HG03103 (cell line): ENCODE measurements at regions not wholly inside any gene's neighbourhood (a gene's known extent, or its start where the extent isn't known, plus 50 kb on each side); places are given as distances from the start of the nearest gene placed in this dataset.
A peak's percentile ranks its signal among the peaks of the same experiment; 100 is the strongest.

Source experiments
- ATAC-seq: cut with Tn5 transposase; IDR thresholded peaks from one replicate; pipeline ENCODE4 v1.9.1; 2021; ENCODE audit warnings: low read depth; ENCODE audit not compliant: unreplicated experiment

- no peak for ATAC-seq
These were observed 113.4 kb upstream of the AKIRIN2 start for GRCh38 chr6:87815449-87815848.

GRCh38 chr6:87808005-87808757 lies 106.1 kb upstream of the AKIRIN2 start:
- ATAC-seq, result no peak

GRCh38 chr6:87807475-87807874 lies 105.4 kb upstream of the AKIRIN2 start:
- ATAC-seq, result peak; percentile 93

GRCh38 chr6:87806635-87807034 lies 104.6 kb upstream of the AKIRIN2 start:
- ATAC-seq, result no peak

GRCh38 chr6:87806099-87806498 lies 104.1 kb upstream of the AKIRIN2 start:
- ATAC-seq, result no peak

GRCh38 chr6:87803791-87804190 lies 101.8 kb upstream of the AKIRIN2 start:
- ATAC-seq, result no peak

GRCh38 chr6:87799651-87800050 lies 97.6 kb upstream of the AKIRIN2 start:
- ATAC-seq, result no peak

- no peak for ATAC-seq
These were observed 96.6 kb upstream of the AKIRIN2 start for GRCh38 chr6:87798393-87799278.

GRCh38 chr6:87794922-87795885 lies 93.2 kb upstream of the AKIRIN2 start:
- ATAC-seq, result no peak

- ATAC-seq, result no peak
These were observed 91.3 kb upstream of the AKIRIN2 start for GRCh38 chr6:87793315-87793714.

- no peak for ATAC-seq
These were observed 89.9 kb upstream of the AKIRIN2 start for GRCh38 chr6:87791982-87792381.

GRCh38 chr6:87791485-87791884 lies 89.5 kb upstream of the AKIRIN2 start:
- ATAC-seq, result no peak

GRCh38 chr6:87791029-87791428 lies 89.0 kb upstream of the AKIRIN2 start:
- ATAC-seq, result no peak

- ATAC-seq, result no peak
These were observed 87.9 kb upstream of the AKIRIN2 start for GRCh38 chr6:87789900-87790290.

- no peak for ATAC-seq
These were observed 87.3 kb upstream of the AKIRIN2 start for GRCh38 chr6:87789198-87789899.

GRCh38 chr6:87788141-87788540 lies 86.1 kb upstream of the AKIRIN2 start:
- ATAC-seq, result no peak

- no peak for ATAC-seq
These were observed 83.3 kb upstream of the AKIRIN2 start for GRCh38 chr6:87785229-87785862.

- no peak for ATAC-seq
These were observed 82.7 kb upstream of the AKIRIN2 start for GRCh38 chr6:87784690-87785089.

GRCh38 chr6:87784051-87784450 lies 82.0 kb upstream of the AKIRIN2 start:
- no peak for ATAC-seq

- no peak for ATAC-seq
These were observed 77.5 kb upstream of the AKIRIN2 start for GRCh38 chr6:87779542-87779941.
